AG04449 (cell line): ENCODE measurements at regions not wholly inside any gene's neighbourhood (a gene's known extent, or its start where the extent isn't known, plus 50 kb on each side); places are given as distances from the start of the nearest gene placed in this dataset.

ENCODE experiments used
- CTCF ChIA-PET: fragments of 350-600 bp; formaldehyde crosslinking; extraction: SDS; loops from one replicate; lab custom pipeline; 2021; ENCODE audit warnings: antibody characterized with exemption; lab: Yijun Ruan, JAX
- POLR2A ChIA-PET: fragments of 400-600, 350-600 bp; formaldehyde crosslinking; extraction: SDS; loops from one replicate; lab custom pipeline; 2020; ENCODE audit warnings: antibody characterized with exemption, inconsistent platforms; lab: Yijun Ruan, JAX
- DNase-seq: peaks from one replicate; pipeline ENCODE4 v3.0.0-alpha.2; 2010; ENCODE audit warnings: low read depth, low spot score
- H3K4me3 ChIP-seq: 2 replicates; pipeline ENCODE4 v1.5.1; 2011; ENCODE audit warnings: low read depth, mild to moderate bottlenecking, control low read depth, low read length
- CTCF ChIP-seq: IDR thresholded peaks from one replicate; pipeline ENCODE4 v1.5.1; 2011; ENCODE audit warnings: mild to moderate bottlenecking, moderate library complexity, low read length, control low read depth, inconsistent platforms; ENCODE audit not compliant: insufficient read depth; ENCODE audit errors: missing control alignments

GRCh38 chr3:101166150-101166549 lies 154.2 kb downstream of the IMPG2 start:
- ChIA-PET POLR2A (no interaction called here), CTCF (interaction anchor here (1.3 kb wide), 1 partner anchor 14 kb away, joined by 3 read pairs; no protein-coding TSS in a partner anchor)
- no peak overlapping the region for H3K4me3 ChIP-seq
- TF ChIP-seq CTCF = no peak
- DNase-seq = no peak

DNA sequence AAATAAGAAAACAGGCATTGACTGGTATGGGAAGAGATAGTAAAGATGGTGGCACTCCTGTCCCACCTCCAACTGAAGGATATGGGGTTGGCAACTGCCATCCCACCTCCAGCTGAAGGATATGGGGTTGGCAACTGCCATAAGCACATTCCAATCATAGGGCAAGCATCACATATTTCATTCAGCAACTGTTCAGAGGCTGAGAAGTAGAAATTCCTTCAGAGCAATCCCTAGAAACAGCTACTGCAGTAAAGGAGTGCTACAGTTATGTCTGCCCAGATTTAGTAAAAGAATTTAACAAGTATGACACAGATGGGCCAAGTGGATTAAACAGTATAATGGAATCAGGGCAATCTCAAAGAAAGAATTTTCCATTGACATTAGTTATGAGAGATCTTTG lies 156.8 kb downstream of the IMPG2 start:
- ChIA-PET CTCF (no interaction called here), POLR2A (no interaction called here)
- no peak for DNase-seq
- TF ChIP-seq CTCF = no peak
- H3K4me3 ChIP-seq = no peak overlapping the region

DNA sequence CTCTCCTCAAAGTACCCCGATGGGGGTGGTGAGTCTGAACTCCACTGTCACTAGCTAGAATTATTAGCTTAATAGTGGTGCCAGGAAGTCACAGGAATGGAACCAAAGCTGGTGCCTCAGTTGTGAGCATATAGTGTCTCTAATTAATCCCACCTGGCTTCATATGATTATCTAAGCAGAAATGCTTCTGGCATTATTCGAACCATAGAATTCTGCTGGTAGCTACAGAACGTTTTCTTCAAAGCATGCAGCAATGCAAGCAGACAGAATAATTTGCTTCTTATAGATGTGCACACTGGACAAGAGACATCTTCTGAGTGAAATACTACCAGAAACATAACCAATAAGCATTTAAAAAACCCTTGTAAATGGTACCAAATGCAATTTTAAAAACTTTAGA lies 160.9 kb downstream of the IMPG2 start:
- DNase-seq = no peak
- TF ChIP-seq CTCF = no peak
- no peak overlapping the region for H3K4me3 ChIP-seq
- ChIA-PET CTCF (interaction anchor here (1.3 kb wide), 1 partner anchor 23 kb away, joined by 4 read pairs; no protein-coding TSS in a partner anchor), POLR2A (interaction anchor here (0.6 kb wide), 1 partner anchor 13 kb away, joined by 3 read pairs; no protein-coding TSS in a partner anchor)

DNA sequence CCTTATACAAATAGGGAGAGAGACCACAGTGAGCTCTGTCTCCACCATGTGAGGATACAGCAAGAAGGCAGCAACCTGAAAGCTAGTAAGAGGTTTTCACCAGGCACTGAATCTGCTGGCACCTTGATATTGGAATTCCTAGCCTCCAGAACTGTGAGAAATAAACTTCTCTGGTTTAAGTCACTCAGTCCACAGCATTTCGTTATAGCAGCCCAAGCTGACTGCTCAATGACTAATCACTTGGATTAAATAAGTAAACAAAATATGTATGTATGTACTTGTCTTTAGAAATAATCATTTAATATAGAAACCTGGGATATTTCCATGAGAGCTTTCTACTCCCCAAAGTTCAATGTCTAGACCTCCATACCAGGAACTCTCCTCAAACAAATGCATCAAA lies 162.0 kb downstream of the IMPG2 start:
- DNase-seq = no peak
- TF ChIP-seq CTCF = no peak
- CTCF ChIA-PET = interaction anchor here (0.6 to 1.3 kb wide), 3 partner anchors 15 to 266 kb away, joined by 3 to 4 read pairs (median 3); no protein-coding TSS in a partner anchor
- H3K4me3 ChIP-seq = no peak overlapping the region
- POLR2A ChIA-PET = interaction anchor here (0.7 kb wide), 1 partner anchor 145 kb away, joined by 3 read pairs; no protein-coding TSS in a partner anchor

- ChIA-PET CTCF (no interaction called here), POLR2A (no interaction called here)
- no peak for TF ChIP-seq CTCF
- DNase-seq = no peak
- H3K4me3 ChIP-seq = no peak overlapping the region
Measured at GRCh38 chr3:101156787-101157345, 163.5 kb downstream of the IMPG2 start.

DNA sequence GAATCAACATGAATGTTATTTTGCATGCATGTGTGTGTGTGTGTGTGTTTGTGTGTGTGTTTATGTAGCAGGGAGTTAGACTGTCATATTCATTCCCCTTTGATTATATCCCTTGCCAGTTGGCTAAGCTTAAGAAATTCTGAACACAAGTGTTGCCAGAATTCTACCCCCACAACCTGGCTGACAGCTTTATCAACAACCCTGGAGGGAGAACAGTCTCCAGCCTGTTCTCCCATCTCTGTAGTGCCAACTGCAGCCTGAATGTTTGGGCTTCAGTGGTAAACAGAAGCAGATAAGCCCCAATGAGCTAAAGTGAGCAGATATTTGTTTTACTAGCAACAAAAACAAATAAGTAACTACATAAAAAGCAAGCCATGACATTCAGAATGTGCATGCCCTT lies 162.6 kb upstream of the ABI3BP start:
- no peak overlapping the region for H3K4me3 ChIP-seq
- ChIA-PET CTCF (no interaction called here), POLR2A (no interaction called here)
- DNase-seq = no peak
- no peak for TF ChIP-seq CTCF
